ENCODE measurements at regions not wholly inside any gene's neighbourhood (a gene's known extent, or its start where the extent isn't known, plus 50 kb on each side); places are given as distances from the start of the nearest gene placed in this dataset.
A peak's percentile ranks its signal among the peaks of the same experiment; 100 is the strongest.
"Not testable (repeated sequence)": the region's sequence is repeated elsewhere in the genome, so short reads cannot be mapped to it uniquely, and the experiment has no call there.

DNA sequence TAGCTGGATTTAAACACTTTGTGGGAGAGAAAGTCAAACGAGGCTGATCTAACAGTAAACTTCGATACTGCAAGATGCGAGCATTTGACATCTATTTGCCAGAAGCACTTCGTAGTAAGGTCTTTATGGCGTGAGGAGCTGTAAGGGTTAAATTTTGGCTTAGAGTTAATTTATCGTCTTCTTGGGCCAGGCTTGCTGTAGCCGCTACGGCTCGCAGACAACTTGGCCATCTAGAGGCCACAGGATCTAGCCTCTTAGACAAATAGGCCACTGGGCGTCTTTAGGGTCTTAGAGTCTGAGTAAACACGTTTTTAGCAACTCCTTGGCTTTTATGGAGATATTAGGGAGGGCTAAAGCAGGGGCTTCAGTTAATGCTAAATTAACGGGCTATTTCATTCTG lies 165.6 kb upstream of the CCZ1B start:
- DNase-seq, result peak in 1 of 2 donors; percentile 12

DNA sequence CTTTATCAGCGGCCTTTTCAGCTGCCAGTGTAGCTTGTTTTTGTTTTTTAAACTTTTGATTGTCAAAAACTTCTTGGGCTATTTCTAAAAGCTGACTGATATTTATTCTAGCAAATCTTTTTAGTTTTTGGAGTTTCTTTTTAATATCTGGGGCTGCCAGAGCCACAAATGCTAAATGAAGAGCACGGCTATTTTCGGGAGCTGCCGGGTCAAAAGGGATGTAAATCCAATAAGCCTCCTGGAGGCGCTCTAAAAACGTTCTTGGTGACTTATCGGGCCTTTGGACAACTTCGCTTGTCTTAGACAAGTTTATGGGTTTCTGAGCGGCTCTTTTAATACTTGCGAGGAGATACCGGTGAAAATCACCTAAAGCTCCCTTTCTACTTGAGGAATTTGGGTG lies 166.1 kb upstream of the CCZ1B start:
- not testable (repeated sequence) for DNase-seq

DNA sequence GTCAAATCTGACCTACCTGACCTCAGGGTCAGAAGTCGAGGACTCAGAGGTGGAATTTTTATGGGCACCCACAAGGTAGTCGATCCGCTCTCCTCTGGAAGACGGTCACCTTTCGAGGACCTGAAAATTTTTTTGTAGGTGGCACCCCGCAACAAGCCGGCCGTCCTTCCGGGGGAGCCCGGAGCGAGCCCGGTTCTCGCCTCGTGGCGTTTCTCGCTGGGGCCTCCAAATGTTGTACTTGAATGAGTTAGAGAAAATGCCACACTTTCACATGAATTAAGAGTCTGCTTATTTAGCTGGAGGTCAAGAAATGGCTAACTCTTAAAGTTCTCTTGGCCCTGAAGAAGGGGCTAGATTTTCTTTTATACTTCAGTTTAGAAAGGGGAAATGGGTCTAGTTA lies 169.0 kb upstream of the CCZ1B start:
- DNase-seq, result not testable (repeated sequence)

DNA sequence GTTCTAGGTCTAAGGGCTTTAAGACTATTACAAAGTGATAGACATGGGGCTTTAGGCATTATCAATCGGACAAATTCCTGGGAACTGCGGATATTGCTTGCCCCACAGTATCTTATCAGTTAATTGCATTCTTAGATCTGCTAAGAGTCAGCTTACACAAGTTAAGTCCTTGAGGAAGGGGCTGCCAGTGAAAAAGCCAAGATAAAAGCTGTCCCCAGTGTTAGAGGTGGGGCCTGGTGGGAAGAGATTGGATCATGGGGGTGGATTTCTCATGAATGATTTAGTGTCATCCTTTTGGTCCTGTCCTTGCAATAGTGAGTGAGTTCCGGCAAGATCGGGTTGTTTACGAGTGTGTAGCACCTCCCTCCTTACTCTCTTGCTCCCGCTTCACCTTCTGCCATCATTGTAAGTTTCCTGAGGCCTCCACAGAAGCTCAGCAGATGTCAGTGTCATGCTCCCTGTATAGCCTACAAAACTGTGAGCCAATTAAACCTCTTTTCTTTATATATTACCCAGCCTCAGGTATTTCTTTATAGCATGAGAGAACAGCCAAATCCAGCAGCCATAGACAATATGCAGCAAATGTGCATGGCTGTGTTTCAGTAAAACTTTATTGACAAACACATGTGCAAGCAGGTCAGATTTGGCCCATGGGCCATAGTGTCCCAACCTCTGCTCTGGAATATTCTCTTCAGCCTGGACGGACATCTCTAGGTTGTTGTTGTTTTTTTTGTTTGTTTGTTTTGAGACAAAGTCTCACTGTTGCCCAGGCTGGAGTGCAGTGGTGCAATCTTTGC lies 169.6 kb upstream of the CCZ1B start:
- DNase-seq, result not testable (repeated sequence)

DNA sequence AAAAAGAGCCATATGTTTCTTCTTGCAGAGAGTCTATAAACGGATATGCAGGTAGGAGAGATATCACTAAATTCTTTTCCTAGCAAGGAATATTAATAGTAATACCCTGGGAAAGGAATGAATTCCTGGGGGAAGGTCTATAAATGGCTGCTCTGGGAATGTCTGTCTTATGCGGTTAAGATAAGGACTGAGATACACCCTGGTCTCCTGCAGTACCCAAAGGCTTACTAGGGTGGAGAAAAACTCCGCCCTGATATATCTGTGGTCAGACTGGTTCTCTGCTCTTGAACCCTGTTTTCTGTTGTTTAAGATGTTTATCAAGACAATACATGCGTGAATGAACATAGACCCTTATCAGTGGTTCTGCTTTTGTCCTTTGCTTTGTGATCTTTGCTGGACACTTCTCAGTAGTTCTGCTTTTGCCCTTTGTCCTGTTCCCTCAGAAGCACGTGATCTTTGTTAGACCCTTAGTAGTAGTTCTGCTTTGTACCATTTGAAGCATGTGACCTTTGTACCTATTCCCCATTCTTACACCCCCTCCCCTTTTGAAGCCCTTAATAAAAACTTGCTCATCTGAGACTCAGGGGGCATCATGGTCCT lies 173.1 kb upstream of the CCZ1B start:
- DNase-seq, result not testable (repeated sequence)

DNA sequence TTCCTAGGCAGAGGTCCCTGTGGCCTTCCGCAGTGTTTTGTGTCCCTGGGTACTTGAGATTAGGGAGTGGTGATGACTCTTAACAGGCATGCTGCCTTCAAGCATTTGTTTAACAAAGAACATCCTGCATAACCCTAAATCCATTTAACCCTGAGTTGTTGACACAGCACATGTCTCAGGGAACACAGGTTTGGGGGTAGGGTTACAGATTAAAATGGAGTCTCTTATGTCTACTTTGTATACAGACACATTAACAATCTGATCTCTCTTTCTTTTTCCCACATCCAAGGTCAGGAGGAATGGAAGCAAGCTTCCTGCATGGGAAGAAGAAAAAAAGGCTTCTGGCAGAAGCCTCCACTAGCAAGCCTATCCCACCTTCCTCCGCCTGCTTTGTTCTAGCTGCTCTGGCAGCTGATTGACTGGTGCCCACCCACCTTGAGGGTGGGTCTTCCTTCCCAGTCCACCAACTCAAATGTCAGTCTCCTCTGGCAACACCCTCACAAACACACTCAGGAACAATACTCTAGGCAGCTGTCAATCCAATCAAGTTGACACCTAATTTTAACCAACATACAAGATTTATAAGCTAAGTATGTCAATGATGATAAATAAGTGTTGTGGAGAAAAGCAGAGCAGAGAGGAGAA lies 176.5 kb upstream of the CCZ1B start:
- no peak for DNase-seq

DNA sequence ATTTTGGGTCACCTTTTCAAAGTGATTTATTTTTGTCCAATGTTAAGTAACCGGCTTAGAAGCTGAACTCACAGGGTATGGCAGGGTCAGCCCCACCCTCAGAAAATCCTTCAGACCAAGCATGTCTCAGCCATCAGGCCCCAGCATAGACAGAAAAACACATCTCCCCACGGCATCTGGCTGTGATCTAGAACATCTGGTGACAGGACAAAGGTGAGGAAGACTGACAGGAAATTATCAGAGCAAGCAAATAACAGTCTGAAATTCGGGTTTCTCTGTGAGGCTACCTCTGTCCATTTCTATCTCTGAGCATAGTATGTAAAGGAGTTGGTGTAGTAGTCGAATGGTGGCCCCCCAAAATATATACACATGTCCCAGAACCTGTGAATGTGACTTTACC lies 177.0 kb upstream of the C1GALT1 start:
- DNase-seq, result no peak

DNA sequence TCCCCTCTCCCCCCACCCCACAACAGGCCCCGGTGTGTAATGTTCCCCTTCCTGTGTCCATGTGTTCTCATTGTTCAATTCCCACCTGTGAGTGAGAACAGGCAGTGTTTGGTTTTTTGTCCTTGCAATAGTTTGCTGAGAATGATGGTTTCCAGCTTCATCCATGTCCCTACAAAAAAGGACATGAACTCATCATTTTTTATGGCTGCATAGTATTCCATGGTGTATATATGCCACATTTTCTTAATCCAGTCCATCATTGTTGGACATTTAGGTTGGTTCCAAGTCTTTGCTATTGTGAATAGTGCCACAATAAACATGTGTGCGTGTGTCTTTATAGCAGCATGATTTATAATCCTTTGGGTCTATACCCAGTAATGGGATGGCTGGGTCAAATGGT lies 176.4 kb upstream of the C1GALT1 start:
- not testable (repeated sequence) for DNase-seq

DNA sequence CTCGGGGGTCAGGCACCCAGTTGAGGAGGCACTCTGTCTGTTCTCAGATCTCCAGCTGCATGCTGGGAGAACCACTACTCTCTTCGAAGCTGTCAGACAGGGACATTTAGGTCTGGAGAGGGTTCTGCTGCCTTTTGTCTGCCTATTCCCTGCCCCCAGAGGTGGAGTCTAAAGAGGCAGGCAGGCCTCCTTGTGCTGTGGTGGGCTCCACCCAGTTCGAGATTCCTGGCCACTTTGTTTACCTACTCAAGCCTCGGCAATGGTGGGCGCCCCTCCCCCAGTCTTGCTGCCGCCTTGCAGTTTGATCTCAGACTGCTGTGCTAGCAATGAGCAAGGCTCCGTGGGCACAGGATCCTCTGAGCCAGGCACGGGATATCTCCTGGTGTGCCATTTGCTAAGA lies 171.1 kb upstream of the C1GALT1 start:
- DNase-seq, result not testable (repeated sequence)

DNA sequence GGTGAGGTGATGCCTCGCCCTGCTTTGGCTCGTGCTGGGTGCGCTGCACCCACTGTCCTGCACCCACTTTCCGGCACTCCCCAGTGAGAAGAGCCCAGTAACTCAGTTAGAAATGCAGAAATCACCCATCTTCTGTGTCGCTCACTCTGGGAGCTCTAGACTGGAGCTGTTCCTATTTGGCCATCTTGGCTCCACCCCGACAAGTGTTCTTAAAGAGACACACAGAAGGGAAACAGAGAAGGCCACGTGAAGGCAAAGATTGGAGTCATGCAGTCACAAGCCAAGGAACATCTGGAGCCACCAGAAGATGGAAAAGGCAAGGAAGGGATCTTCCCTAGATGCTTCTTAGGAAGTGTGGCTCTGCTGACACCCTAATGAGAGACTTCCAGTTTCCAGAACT lies 170.6 kb upstream of the C1GALT1 start:
- DNase-seq, result not testable (repeated sequence)

DNA sequence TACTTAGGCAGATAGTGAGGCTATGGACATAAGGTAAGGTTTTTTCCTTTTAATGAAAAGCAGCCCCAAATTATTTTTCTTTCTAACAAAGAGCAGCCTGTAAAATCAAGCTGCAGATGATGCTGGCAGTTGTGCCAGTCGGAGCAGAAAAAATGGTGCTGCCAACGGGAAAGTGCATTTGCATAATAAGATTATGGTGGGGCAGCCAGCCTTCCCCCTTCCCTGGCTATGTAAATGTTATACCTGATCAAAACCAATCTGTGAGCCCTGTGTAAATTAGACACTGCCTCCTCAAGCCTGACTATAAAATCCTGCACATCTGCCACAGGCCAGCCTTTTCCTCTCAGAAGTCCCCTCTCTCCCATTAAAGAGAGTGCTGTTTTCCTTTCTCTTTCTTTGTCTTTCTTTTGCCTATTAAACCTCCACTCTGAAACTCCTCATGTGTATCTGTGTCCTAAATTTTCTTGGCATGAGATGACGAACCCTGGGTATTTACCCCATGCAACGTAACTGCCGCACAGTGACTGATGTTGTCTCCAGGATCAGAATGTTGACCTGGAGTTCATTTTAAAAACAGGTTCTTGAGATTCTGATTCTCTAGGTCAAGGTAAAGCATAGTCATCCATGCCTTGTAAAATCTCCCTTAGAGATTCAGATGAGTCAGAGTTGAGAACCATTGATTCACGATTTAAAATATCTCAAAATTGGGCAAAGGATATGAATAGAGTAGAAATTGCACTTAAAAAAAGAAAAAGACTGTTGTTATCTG lies 167.3 kb upstream of the C1GALT1 start:
- no peak for DNase-seq

DNA sequence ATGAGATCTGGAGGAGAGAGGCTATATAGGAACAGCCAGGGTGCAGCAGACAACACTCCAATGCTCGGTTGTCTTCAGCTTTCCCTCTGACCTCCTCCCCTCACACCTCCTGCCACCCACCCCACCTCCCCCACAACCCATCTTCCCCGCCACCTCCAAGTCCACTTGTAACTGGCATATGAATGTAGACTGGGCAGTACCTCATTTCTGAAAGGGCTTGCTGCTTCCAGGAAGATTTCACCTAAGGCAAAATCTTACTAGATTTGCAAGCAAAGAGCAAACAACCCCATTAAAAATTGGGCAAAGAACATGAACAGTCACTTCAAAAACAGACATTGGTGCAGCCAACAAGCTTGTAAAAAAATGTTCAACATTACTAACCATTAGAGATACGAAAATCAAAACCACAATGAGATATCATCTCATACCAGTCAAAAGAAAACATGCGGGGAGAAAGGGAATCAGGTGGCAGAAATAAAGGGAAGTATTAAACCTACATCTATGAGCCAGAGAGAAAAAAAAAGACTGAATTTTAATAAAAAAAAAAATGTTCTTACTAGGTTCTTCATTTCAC lies 164.6 kb upstream of the C1GALT1 start:
- no peak for DNase-seq

DNA sequence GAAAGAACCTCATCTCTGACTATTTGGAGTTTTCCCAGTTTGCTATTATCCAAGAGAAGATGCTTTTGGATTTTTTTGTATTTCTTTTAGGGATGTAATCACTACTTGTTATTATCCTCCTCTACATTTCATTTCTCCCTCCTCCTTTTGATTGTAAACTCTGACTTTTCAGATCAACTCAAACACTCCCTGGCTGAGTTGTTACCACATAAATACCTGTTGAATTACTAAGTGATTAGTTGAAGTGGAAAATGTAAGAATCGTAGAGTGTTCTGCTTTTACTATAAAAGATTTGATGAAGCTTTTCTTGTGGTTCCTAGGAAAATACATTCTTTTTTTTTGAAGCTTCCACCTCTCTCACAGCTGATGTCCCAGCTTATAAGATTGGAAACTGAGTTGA lies 164.1 kb upstream of the C1GALT1 start:
- DNase-seq, result no peak

DNA sequence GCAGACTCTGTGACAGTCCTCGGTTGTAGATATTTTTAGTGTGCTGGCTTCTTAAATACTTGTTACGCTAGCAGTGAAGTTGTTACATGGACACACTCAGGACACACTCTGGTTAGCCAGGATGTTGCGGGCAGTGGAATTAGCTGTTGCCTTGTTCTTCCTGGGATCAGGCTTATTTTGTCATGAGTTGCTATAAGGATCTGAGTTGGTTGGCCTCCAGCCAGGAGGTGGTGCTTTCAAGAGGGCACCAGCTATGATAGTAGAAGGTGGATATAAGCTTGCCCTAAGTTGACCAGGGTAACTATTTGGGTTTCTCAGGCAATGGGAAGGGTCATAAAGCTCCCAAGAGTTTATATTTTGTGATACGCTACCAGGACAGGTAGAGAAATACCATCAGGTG lies 150.1 kb upstream of the C1GALT1 start:
- DNase-seq, result no peak

DNA sequence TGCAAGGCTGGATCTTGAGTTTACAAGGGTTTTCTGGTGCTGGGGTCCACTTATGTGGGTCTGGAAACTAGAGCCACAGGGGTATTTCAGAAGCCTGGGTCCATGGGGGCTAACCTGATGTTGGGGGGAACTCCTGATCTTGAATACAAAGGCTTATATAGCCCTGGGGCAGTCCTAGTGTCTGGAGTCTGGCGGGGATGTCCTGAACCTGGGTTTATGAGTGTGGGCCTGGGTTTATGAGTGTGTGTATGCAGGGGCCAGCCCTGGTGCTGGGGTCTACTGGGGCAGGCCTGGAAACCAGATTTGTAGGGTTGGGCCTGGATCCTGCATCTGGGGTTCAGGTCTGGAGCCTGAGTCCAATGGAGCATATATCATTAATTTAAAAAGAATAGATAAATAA lies 146.5 kb upstream of the C1GALT1 start:
- DNase-seq, result no peak

DNA sequence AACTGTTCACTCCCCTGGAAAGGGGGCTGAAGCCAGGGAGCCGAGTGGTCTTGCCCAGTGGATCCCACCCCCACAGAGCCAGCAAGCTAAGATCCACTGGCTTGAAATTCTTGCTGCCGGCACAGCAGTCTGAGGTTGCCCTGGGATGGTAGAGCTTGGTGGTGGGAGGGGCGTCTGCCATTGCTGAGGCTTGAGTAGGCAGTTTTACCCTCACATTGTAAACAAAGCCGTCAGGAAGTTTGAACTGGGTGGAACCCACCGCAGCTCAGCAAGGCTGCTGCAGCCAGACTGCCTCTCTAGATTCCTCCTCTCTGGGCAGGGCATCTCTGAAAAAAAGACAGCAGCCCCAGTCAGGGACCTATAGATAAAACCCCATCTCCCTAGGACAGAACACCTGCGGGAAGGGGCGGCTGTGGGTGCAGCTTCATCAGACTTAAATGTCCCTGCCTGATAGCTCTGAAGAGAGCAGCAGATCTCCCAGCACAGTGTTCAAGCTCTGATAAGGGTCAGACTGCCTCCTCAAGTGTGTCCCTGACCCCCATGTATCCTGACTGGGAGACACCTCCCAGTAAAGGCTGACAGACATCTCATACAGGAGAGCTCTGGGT lies 140.0 kb upstream of the C1GALT1 start:
- peak in 1 of 2 donors; percentile 9 for DNase-seq

DNA sequence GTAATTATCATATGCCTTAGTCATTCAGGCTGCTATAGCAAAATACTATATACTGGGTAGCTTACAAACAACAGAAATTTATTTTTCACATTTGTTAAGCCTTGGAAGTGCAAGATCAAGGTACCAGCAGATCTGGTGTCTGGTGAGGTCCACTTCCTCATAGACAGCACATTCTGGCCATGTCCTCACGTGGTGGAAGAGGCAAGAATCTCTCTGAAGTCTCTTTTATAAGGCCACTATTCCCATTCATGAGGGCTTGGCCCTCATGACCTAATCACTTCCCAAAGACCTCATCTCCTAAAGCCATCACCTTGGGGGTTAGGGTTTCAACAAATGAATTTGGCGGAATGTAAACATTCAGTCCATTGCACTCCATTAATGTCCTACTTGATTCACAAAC lies 137.5 kb upstream of the C1GALT1 start:
- DNase-seq, result no peak

DNA sequence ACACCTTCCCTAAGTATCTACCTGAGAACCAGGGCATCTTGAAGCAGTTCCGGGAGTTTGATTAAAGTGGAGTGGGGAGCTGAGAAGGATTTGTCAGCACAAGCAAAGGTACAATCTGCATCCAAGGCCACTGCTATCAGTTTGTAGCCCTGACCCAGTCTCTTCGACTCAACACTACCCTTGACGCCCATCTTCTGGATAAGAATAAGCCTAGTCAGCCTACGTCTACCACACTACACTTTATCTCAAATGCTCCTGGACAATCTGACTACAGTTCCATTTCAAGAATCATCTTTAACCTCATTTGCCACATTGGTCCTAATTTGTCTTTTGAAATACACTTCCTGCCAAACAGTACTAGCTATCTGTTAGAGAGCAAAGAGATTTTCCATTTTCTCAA lies 134.1 kb upstream of the C1GALT1 start:
- DNase-seq, result no peak

DNA sequence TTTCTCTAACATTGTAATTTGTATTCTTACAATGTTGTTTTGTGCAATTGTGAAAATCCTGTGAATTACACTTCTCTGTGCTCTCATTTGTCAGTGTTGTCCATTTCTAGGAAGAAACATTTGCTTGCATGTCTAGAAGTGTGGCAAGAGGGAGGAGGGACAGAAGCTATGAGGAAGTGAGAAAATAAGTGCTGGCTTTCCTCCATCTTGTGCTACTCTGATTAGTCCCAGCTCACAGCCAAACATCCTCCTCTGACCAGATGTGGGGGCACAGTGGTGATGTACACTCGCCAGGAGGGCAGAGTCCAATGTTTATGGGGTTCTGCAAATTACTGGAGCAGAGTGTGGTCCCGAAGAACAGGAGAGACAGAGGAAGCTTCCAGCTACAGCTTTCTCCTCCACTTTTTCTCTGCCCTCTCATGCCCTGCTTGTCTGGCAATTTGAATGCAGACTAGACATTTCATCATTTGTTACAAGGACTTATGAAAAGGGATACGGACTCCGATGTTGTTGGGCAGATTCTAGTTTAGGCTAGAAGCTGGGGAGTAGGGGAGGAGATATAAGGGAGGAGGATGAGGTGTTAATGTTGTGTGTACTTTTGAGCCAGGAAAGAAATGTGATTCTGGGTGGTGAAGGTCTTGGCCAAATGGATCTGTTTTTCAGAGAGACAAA lies 131.0 kb upstream of the C1GALT1 start:
- no peak for DNase-seq

DNA sequence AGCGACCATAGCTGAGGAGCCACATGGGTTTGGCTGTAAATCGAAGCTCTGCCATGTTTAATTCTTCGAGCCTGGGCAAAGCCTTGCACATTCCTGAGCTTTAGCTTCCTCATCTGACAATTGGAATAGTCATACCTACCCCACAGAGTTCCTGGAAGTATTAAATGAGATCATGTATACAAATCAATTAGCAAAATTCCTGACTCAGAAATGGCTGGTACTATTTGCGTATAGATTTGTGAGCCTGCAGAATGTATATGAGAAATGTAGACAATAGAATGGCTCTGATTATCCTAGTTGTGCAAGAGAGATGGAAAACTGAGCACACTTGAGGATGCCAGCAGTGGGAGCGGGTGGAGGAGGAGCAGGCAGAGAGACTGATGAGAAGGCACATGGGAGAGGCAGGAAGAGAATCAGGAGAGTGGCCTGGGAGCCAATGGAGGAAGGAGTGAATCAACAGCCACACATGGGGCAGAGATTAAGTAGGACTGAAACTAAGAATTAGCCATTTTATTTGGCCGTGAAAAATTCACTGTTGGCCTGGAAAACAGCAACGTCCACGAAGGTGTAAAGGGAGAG lies 128.0 kb upstream of the C1GALT1 start:
- no peak for DNase-seq

DNA sequence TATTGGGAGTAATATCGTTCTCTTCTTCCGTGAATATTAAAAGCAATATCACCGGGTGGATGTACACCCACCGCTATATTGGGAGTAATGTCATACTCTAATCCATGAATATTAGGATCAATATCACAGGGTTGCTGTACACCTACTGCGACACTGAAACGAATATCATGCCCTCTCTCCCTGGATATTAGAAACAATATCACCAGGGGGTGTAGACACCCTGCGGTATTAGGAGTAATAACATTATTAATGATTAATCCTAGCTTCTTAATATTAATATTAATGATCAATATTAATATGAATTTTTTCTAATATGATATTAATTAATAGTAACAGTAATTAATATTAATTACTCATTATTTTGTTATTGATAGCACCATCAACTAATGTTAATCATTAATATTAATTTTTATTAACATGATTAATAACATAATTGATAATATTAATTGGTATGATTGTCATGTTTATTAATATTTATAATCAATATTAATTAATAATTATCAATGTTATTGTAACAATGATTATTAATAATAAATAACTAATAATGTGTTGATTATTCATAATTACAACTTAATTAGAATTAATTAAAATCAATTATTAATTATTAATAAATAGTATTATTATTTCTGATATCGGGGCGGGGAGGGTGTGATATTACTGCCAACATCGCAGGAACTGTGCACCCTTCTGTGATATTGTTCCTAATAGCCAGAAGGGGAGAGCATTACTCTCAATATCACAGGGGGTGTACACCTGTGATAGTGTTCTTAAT lies 121.3 kb upstream of the C1GALT1 start:
- DNase-seq, result no peak

Data from CD4-positive, alpha-beta T cell treated with Interleukin-1 beta for 1 hour (primary cell).